HTR-8/SVneo (cell line): ENCODE measurements at regions not wholly inside any gene's neighbourhood (a gene's known extent, or its start where the extent isn't known, plus 50 kb on each side); places are given as distances from the start of the nearest gene placed in this dataset.
"Not testable (repeated sequence)": the region's sequence is repeated elsewhere in the genome, so short reads cannot be mapped to it uniquely, and the experiment has no call there.

Experiments
- DNase-seq: peaks from one replicate; pipeline ENCODE4 v3.0.0; 2011; ENCODE audit warnings: low spot score, mixed read lengths; ENCODE audit not compliant: insufficient read length
- FAIRE-seq: peaks from 2 replicates; lab custom pipeline; 2011; peaks lifted over from hg19 to GRCh38; lab: Jason Lieb, UNC

GRCh38 chr2:128654408-128654807 lies 335.7 kb upstream of the HS6ST1 start:
- DNase-seq: no peak
- no peak for FAIRE-seq

GRCh38 chr2:128660836-128661235 lies 342.2 kb upstream of the HS6ST1 start:
- DNase-seq (no peak), FAIRE-seq (no peak)

- no peak for FAIRE-seq
- DNase-seq: no peak
Observed at GRCh38 chr2:128661311-128661710, 342.6 kb upstream of the HS6ST1 start.

- no peak for FAIRE-seq
- no peak for DNase-seq
Observed at GRCh38 chr2:128662051-128662471, 343.4 kb upstream of the HS6ST1 start.

GRCh38 chr2:128663371-128664050 lies 344.8 kb upstream of the HS6ST1 start:
- DNase-seq (no peak), FAIRE-seq (no peak)

GRCh38 chr2:128664499-128664971 lies 345.9 kb upstream of the HS6ST1 start:
- DNase-seq (no peak), FAIRE-seq (no peak)

GRCh38 chr2:128665113-128665512 lies 346.4 kb upstream of the HS6ST1 start:
- DNase-seq (no peak), FAIRE-seq (no peak)

GRCh38 chr2:128666596-128666995 lies 347.9 kb upstream of the HS6ST1 start:
- no peak for DNase-seq
- FAIRE-seq: no peak

- no peak for DNase-seq
- FAIRE-seq: no peak
Observed at GRCh38 chr2:128667391-128667790, 348.7 kb upstream of the HS6ST1 start.

- DNase-seq (no peak), FAIRE-seq (no peak)
Observed at GRCh38 chr2:128668946-128669345, 350.3 kb upstream of the HS6ST1 start.

GRCh38 chr2:128670066-128670465 lies 351.4 kb upstream of the HS6ST1 start:
- DNase-seq (no peak), FAIRE-seq (no peak)

- not testable (repeated sequence) for FAIRE-seq, DNase-seq
Observed at GRCh38 chr2:128671981-128672757, 353.5 kb upstream of the HS6ST1 start.

GRCh38 chr2:128679680-128680079 lies 361.0 kb upstream of the HS6ST1 start:
- not testable (repeated sequence) for DNase-seq

GRCh38 chr2:128681507-128681906 lies 362.8 kb upstream of the HS6ST1 start:
- DNase-seq (no peak), FAIRE-seq (no peak)

More at GRCh38 chr2:128679680-128680079, 361.0 kb upstream of the HS6ST1 start:
- not testable (repeated sequence) for FAIRE-seq

- FAIRE-seq: no peak
- DNase-seq: no peak
Observed at GRCh38 chr2:128682266-128682665, 363.6 kb upstream of the HS6ST1 start.

GRCh38 chr2:128682729-128683284 lies 364.1 kb upstream of the HS6ST1 start:
- FAIRE-seq (no peak), DNase-seq (no peak)

GRCh38 chr2:128684523-128684922 lies 365.9 kb upstream of the HS6ST1 start:
- no peak for FAIRE-seq

GRCh38 chr2:128685841-128686496 lies 367.3 kb upstream of the HS6ST1 start:
- FAIRE-seq (no peak), DNase-seq (no peak)

More at GRCh38 chr2:128684523-128684922, 365.9 kb upstream of the HS6ST1 start:
- DNase-seq: no peak

GRCh38 chr2:128686497-128686859 lies 367.8 kb upstream of the HS6ST1 start:
- DNase-seq: no peak
- FAIRE-seq: no peak

GRCh38 chr2:128686881-128687555 lies 368.4 kb upstream of the HS6ST1 start:
- DNase-seq (no peak), FAIRE-seq (no peak)
